HG02798 (cell line): ENCODE measurements at regions not wholly inside any gene's neighbourhood (a gene's known extent, or its start where the extent isn't known, plus 50 kb on each side); places are given as distances from the start of the nearest gene placed in this dataset.

ENCODE experiments used
- ATAC-seq: cut with Tn5 transposase; IDR thresholded peaks from one replicate; pipeline ENCODE4 v1.9.1; 2021; ENCODE audit warnings: mild to moderate bottlenecking; ENCODE audit not compliant: unreplicated experiment, poor library complexity

DNA sequence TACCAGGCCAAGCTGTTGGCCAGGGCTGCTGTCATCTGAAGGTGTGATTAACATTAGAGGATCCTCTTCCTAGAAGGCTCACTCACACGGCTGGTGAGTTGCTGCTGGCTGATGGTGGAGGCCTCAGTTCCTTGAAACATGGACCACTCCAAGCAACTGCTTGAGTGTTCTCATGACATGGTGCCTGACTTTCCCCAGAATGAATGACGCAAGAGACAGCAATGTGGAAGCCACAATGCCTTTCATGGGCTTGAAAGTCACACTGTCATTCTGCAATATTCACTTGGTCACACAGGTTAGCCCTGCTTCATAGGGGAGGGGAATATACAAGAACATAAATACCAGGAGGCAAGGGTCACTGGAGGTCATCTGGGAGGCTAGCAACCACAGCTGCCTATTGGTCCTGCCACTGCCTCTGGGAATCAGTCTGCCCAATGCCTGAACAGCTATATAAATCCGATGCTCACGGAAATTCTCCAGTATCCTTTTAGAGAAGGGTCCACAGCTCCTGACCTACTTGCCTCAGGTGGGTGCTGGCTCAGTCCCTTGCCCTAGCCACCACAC lies 97.1 kb upstream of the MAML3 start:
- no peak for ATAC-seq

DNA sequence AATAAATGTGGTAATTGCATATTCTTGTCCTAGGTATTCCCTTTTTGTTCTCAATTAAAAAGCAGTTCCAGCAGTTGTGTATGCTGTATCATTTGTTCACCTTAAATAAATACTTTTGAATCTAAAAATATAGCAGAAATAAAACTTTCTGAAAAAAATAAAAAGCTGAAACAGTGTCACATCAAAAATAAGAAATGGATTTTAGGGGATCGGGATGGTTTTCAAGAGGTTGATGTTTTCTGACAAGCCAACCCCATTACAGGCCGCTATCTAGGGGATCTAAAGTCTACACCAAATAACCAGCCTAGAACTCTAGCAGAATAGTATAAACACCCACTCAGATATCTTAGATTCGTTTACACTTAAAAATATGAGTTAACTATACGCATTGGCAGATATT lies 95.4 kb upstream of the MAML3 start:
- no peak for ATAC-seq

DNA sequence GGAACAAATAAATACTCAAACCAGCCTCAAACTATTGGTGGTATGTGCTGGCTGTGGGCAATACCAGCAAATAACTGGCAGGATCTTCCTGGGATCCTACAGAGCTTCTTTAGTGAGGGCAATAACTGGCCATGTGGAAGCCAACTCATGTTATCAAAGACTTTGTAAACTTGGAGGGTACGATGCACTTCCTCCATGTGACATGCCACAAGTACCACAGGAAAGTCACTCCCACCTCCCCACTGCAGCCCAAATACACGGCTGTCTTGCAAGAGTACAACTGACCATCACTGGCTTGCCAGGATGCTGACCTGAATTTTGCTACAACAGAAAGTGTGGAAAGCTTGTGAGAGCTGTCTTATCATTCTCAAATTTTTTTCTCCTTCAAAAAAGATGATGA lies 93.3 kb upstream of the MAML3 start:
- no peak for ATAC-seq

DNA sequence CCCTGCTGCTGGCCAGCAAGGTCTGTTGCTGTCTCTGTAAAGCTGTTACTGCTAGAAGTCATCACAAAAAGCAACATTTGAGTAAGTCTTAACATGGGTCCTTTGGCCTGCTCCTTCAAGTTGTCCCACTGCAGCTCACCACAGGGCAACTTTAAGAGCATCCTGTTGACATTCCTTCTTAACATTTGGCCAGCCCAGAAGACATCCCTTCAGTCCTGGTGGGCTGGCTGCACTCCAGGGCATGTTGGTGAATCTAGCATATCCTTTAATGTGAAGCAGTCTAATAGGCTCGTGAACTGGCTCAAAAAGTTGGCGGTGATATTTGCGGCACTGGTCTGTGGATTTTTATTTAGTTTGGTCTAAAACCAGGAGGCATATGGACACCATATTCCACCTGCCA lies 92.2 kb upstream of the MAML3 start:
- no peak for ATAC-seq

DNA sequence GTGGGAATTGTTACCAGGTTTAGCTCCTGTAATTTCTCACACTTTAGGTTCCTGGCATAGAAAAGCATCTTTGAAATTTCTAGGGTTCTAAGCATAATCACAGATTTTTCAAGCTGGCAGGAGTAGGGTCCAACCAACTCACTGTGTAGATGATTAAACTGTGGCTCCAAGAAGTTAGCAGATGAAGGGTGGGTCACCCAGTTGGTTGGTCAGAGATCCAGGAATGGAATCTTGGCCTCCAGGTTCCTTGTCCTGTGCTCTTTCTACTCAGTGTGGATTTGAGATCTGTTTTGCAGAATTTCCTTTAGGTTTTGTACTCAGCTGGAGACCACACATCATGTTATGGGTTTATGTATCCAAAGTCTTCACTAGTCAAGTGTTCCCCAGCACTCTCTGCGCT lies 90.3 kb upstream of the MAML3 start:
- ATAC-seq = no peak

DNA sequence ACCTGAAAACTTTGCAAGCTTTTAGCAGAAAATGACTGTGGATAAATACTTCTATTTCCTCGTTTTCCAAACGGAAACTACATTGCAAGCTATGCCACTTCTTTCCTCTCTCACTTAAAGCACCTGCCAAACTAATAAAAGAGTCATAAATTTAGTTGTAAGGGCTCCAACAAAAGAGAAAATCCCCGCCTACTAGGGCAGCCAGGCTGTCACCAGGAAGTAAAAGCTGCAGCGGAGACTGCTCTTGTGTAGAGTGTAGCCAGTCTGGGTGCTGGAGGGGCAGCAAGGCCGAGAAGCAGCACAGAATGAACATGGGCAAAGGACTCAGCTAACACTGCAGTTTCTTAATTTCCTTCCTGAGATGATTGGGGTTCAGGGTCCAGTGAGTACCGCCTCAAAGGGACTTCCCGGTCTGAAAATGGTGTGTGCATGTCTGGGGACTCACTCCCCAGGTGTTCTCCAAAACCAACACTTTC lies 89.3 kb upstream of the MAML3 start:
- peak; percentile 63 for ATAC-seq

DNA sequence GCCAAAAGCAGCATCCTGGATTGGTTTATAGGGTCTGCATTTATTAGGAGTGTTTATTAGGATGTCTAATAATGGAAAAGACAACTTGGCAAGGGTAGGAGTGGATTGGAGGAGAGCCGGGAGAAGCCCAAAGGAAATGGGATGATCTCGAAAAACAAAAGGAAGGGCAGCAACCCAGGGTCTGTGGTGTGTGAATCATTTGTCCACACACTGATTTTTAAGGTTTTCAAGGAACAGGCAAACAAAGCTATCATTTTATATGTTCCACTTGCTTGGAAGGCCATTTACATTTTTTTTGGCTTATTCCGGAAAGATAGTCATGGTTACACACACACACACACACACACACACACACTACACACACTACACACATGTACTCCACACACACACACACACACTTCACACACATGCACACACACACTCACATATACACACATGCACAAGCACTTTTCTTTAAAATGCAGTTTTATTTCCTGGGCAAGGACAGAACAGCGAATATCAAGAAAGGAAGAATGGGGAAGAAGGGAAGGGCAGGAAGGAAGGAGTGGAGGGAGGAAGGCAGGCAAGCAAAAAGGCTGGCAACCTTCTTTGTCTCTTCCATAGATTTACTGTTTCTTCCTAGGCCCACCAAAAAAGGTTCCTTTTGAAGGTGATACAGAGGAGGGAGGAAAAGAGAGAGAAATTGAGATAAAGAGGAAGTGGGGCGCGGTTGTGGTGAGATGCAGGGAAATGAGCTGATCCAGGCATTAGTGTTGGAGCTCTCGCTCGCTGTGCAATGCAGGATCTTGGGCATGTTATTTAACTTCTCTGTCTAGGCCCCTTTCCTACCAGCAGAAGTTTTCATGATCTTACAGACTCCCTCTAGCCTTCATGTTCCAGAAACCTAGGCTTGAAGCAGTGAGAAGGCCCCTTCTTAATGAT lies 88.6 kb upstream of the MAML3 start:
- peak; percentile 58 for ATAC-seq

DNA sequence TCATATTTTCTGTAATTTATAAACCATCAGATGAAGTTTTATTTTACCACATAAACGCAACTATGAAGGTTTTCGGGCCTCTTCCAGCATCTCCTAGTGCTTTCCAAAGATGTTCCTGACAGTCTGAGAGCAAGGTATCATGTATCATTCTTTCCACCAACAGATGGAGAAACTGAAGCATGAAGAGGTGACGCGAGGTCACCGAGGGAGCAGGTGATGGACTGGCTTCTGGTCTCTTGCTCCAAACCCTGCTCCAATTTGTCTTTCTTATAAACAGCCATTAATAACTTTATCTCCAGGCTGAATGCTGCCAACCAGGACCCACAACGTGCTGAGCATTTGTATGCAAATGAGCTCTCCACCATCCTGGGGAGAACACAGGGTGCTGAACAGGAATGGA lies 86.3 kb upstream of the MAML3 start:
- ATAC-seq = no peak

DNA sequence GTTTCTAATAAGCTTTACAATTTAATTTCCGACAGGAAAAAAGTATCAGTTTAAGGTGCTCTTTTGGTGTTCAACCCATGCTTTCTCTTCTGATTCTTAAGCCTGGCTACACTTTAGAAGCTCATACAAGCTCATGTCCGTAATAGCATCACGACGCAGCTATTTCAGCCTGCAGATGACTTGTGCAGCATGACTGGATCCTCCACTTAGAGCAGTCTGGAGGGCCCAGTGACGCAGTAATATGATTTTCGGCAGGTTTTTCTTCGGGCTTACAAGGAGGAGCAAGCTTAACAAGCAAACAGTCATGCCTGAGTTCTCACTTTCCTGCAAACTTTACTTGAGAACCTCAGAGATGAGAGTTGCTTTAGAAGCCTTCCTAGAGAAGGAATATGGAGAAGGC lies 85.3 kb upstream of the MAML3 start:
- no peak for ATAC-seq

DNA sequence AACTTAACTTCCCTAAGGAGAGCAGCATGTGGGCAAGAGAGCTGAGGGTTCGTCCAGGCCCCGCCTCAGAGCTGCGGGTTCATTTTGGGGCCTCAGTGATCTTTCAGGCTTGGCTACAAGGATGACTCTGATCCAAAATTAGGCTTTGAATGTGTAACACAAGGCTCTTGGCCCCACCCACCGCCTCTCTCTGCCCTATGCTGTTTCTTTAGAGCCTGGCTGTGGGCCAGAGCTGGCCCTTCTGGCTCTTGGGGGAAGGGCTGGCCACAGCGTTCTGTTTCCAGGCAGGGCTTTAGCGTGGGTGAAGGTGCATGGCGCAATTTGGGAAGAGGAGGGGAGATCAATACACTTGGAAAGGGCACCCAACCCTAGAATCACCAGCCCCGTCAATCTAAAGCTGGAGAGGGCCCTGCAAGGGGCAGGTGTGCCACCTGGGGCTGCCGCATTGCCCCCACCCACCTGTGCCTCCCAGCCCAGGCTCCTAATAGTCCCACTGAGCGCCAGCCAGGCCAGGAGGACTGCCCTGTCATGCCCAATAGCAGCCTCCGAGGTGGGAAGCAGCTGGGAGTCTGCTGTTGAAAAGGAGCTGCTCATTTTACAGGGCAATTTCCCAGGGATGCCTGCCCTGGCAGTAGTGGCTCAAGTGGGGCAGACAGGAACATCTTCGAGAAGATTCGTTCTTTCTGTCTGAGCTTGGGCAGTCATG lies 84.5 kb upstream of the MAML3 start:
- no peak for ATAC-seq

DNA sequence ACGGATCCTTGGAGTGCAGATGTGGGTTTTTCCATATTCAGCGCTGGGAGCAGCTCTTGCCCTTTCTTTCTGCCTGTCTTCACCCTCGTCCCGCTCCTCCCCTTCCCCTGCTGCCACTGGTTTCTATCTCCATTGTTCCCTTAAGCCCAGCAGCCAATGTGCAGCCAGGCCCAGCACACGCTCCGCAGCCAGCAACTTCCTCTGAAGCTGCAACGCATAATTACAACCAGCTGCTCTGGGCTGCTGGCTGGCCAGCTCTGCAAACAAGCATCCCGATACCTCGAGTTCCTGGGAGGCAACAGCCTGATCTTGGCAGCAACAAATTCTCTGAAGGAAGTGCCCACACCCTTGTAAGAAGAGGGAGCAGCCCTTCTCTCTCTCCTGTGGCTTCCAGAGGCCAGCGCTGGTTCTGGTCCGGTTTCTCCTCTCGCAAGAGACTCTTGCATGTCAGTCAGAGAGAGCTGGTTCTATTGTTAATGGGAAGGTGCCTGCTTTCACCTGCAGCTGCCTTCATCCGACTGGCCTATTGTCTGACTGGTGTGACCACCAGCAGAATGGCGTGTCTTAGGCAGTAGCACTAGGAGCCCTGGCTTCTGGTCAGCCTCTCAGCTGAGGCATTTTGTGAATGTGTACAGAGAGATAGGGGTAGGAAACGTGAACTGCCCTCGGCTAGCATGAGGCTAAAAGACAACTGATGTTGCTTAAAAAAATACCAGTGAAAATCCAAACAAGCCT lies 83.8 kb upstream of the MAML3 start:
- ATAC-seq = no peak

DNA sequence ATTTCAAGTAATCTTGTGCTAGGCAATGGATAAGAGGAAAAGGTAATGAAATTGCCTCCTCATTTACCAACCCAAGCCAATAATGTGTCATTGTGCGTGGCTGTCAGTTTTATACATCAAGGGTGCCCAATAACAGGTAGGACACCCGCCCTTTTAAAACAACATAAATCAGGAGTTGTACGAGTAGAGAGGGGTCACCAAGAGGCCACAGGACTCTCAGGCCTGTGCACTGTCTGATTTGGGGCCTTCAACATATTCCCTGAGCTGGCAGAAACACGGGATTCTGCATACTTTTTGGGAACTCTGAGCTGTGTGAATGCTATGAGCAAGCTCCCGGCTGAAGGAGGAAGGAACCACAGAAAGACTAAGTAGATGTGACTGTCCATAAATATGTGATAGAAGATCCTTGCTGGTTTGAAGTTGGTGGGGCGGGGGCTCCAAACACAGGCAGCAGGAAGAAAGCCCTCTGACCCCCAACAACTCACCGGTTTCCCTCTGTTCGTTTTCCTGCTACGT lies 82.7 kb upstream of the MAML3 start:
- no peak for ATAC-seq

DNA sequence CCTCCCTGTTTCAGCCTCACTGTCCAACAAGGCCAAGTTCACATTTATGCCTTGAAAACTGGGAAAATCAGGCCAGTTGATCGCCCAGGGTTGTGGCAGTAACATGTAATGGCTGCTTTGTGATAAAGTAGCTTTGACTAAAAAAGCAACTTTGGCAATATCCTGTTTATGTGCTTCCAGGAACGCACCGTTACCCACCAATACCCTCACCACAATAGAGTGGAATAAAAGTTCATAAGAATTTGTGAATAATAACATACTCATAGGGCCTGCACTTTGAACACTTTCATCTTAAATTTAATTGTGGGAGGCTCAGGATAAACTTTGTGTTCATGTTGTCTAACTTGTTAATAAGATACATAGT lies 80.7 kb upstream of the MAML3 start:
- no peak for ATAC-seq

DNA sequence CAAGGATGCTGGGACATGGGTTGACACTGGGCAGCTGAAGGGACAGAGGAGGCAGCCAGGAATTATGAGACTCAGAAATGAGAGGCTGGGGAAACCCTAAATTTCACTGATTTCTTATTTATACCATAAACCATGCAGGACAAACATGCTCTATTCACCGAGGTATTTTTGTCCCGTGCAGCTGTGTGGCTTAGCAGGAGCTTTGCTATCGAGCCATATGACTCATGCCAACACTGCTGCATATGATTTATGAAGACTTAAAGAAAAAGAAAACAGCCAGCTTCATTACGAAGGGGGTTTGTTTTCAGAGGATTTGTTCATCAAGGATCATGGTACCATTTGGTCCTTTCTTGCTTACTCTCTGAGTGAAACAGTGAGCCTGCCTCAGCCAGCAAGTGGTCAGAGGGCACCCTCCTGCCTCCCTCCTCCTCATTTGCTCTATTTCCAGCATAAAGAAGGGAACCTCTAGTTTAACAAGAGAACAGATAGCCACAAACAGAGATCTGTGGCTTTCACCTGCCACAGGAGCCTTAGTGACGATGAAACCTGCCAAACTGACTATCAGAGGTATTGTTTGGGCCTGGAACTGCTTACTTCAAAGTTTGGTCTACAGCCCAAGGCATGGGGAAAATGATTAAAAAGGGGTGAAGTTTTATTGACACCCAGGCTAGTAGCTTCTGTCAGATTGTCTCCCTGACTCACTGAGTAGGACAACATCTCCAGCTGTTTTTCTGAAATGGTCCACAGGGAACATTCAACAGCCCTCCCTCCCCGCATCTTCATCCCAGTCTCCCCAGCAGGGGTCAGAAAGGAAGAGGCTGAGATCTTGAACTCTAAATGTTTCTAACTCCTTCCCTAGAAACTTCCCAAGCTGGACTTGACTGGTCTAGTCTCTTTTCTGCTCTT lies 80.1 kb upstream of the MAML3 start:
- ATAC-seq = no peak

DNA sequence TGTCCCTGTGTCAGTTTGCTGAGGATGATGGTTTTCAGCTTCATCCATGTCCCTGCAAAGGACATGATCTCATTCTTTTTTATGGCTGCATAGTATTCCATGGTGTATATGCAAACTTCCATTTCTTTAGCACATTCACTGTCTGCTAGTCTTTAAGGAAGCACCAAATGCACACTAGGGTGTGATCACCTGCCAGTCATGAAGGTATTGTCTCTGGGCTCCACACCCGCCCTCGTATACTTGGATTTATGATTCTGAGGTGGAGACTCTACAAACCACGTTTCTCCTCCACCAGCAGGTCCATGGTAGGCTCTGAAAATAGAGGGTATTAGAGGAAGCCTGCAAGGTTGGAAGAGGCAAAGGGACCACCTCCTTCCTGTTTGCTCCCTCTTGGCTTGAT lies 75.9 kb upstream of the MAML3 start:
- ATAC-seq = no peak

DNA sequence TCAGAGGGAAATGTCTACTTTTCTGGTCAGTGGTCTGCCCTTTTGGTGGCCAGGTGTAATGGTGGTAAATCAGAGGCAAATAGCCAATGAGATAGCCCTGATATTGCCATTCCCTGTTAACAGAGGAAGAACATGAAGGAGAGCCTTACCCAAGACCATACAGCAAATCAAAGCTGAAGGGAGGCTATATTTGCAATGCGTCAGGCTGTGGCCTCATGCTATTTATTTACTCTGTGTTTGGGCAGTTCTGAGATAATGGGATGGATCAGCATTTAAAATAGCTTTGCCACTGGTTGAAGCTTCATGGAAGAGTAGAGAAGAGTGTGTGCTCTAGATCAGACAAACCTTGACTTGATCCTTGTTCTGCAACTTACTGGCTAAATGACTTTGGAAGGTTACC lies 73.3 kb upstream of the MAML3 start:
- no peak for ATAC-seq

DNA sequence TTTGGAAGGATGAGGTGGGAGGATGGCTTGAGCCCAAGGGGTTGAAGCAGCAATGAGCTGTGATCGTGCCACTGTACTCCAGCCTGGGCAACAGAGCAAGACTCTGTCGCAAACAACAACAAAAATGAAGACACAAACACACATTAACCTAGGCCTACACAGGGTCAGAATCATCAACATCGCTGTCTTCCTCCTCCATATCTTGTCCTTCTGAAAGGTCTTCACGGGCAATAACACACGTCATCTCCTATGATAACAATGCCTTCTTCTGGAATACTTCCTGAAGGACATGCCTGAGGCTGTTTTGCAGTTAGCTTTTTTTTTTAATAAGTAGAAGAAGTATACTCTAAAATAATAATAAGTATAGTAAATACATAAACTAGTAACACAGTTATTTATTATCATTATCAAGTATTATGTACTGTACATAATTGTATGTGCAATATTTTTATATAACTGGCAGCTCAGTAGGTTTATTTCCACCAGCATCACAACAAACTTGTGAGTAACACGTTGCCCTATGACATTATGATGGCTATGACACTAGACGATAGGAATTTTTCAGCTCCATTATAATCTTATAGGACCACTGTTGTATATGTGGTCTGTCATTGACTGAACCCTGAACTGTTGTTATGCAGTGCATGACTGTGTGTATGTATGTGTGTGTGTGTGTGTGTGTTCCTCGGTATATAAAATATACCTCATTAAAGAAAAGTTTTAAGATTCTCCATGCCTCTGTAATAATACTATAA lies 69.2 kb upstream of the MAML3 start:
- no peak for ATAC-seq

DNA sequence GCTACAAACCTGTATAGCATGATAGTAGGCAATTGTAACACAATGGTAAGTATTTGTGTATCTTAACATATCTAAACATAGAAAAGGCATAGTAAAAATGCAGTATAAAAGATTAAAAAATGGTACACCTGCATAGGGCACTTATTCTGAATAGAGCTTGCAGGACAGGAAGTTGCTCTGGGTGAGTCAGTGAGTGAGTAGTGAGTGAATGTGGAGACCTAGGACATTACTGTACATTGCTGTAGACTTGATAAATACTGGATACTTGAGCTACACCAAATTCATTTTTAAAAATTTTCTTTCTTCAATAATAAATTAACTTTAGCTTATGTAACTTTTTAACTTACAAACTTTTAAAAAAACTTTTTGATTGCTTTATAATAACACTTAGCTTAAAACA lies 68.2 kb upstream of the MAML3 start:
- ATAC-seq = no peak

DNA sequence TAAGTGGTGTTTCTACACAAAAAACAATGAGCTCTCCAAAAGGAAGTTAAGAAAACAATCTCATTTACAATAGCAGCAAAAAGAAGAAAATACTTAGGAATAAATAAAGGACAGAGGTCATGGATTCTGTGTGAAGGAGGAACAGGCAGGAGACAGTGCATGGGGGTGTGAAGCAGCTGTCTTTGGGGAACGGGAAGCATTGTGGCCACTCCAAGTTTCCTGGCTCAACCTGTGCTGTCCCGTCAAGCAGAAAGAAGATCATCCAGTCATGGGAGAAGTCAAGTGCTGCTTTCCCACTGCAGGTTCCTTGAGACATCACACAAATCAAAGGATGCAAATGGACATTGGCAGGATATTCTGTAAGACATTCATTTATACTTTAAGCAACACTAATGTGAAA lies 66.1 kb upstream of the MAML3 start:
- ATAC-seq = no peak
